B cell (primary cell): ENCODE measurements at regions not wholly inside any gene's neighbourhood (a gene's known extent, or its start where the extent isn't known, plus 50 kb on each side); places are given as distances from the start of the nearest gene placed in this dataset.

Experiments
- ATAC-seq: fragments of 200-7000 bp; cut with Tn5 transposase; one replicate; pipeline ENCODE4 v1.10.0; 2021; ENCODE audit warnings: low read depth, mild to moderate bottlenecking, moderate number of reproducible peaks, moderate library complexity
- CTCF ChIA-PET: fragments of 350-600 bp; sonication (Branson Sonifier 250); formaldehyde crosslinking; loops from one replicate; lab custom pipeline; 2021; ENCODE audit warnings: antibody characterized with exemption, inconsistent platforms; lab: Charles Lee
- POLR2A ChIA-PET: fragments of 350-600 bp; sonication (Branson Sonifier 250); formaldehyde crosslinking; loops from one replicate; lab custom pipeline; 2021; ENCODE audit warnings: antibody characterized with exemption; lab: Charles Lee
- DNase-seq: peaks from one replicate; pipeline ENCODE4 v3.0.0; 2013
- H2AFZ ChIP-seq: 2 replicates; pipeline ENCODE4 v1.6.1; 2012; ENCODE audit warnings: mild to moderate bottlenecking, low read depth, low read length; ENCODE audit not compliant: insufficient read depth, poor library complexity, severe bottlenecking
- H3K27ac ChIP-seq, 2 donors: 1 replicate in 1 of 2; 2 replicates in 1 of 2; pipeline ENCODE4 v1.5.1; 2012 to 2013; ENCODE audit warnings: low read length in 2 of 2, mild to moderate bottlenecking in 2 of 2, moderate library complexity in 1 of 2
- H3K27me3 ChIP-seq, 4 experiments: fragments of 200-600 bp in 1 of 4; sonication (generic) in 1 of 4; replicated peaks in 1 of 4; 1 replicate in 2 of 4; 2 replicates in 2 of 4; pipeline versions ENCODE4 v1.6.1 to v1.7.0; 2013 to 2016; ENCODE audit warnings: low read length in 3 of 4, mild to moderate bottlenecking in 2 of 4, mixed read lengths in 1 of 4, moderate library complexity in 1 of 4; ENCODE audit not compliant: insufficient read depth in 4 of 4, control insufficient read depth in 3 of 4; ENCODE audit errors: control extremely low read depth in 1 of 4
- H3K36me3 ChIP-seq, 2 experiments: replicated peaks in 1 of 2; 1 replicate in 1 of 2; 2 replicates in 1 of 2; pipeline versions ENCODE4 v1.6.1 to v1.7.1; 2013; ENCODE audit warnings: low read length in 1 of 2; ENCODE audit not compliant: insufficient read depth in 2 of 2, control insufficient read depth in 1 of 2; ENCODE audit errors: control extremely low read depth in 1 of 2, extremely low read depth in 1 of 2
- H3K4me1 ChIP-seq, 2 donors: fragments of 200-600 bp in 1 of 2; sonication (generic) in 1 of 2; 1 replicate in 1 of 2; 2 replicates in 1 of 2; pipeline versions ENCODE4 v1.5.1 to v1.6.1; 2013 to 2017; ENCODE audit warnings: low read length in 2 of 2; ENCODE audit not compliant: control insufficient read depth in 2 of 2, insufficient read depth in 2 of 2
- H3K4me2 ChIP-seq: replicated peaks from 2 replicates; pipeline ENCODE3; 2012; ENCODE audit warnings: mild to moderate bottlenecking, low read depth, low read length; ENCODE audit not compliant: poor library complexity, severe bottlenecking
- H3K4me3 ChIP-seq, 5 experiments: fragments of 200-600 bp in 1 of 5; sonication (generic) in 1 of 5; 1 replicate in 3 of 5; 2 replicates in 2 of 5; pipeline versions ENCODE4 v1.5.1 to v1.7.0; 2011 to 2016; ENCODE audit warnings: low read length in 4 of 5, mild to moderate bottlenecking in 4 of 5, low read depth in 2 of 5, control low read depth in 1 of 5, moderate library complexity in 1 of 5; ENCODE audit not compliant: insufficient read depth in 1 of 5; ENCODE audit errors: control extremely low read depth in 1 of 5, extremely low read depth in 1 of 5
- H3K79me2 ChIP-seq: fragments of 200-600 bp; sonication (generic); one replicate; pipeline ENCODE4 v1.6.0; 2016; ENCODE audit warnings: low read length; ENCODE audit not compliant: control insufficient read depth, insufficient read depth
- H3K9ac ChIP-seq: fragments of 200-600 bp; sonication (generic); 2 replicates; pipeline ENCODE4 v1.6.1; 2017; ENCODE audit warnings: mild to moderate bottlenecking, low read length, moderate library complexity
- H3K9me3 ChIP-seq, 3 donors: one replicate each; pipeline versions ENCODE4 v1.6.1 to v1.7.1; 2013; ENCODE audit warnings: low read length in 2 of 3; ENCODE audit not compliant: control insufficient read depth in 2 of 3, insufficient read depth in 1 of 3; ENCODE audit errors: control extremely low read depth in 1 of 3
- H4K20me1 ChIP-seq: 2 replicates; pipeline ENCODE4 v1.6.0; 2012; ENCODE audit warnings: mild to moderate bottlenecking, low read length; ENCODE audit not compliant: insufficient read depth, control insufficient read depth, poor library complexity, severe bottlenecking
- H3K27ac Mint-ChIP-seq: one replicate; pipeline ENCODE4 v1.8.0; 2021; ENCODE audit warnings: mixed read lengths
- H3K27me3 Mint-ChIP-seq: one replicate; pipeline ENCODE4 v1.8.0; 2021; ENCODE audit warnings: mixed read lengths
- H3K4me1 Mint-ChIP-seq: one replicate; pipeline ENCODE4 v1.8.0; 2021; ENCODE audit warnings: mixed read lengths
- H3K4me3 Mint-ChIP-seq: one replicate; pipeline ENCODE4 v1.8.0; 2021; ENCODE audit warnings: mixed read lengths
- H3K9me3 Mint-ChIP-seq: one replicate; pipeline ENCODE4 v1.8.0; 2022; ENCODE audit warnings: mixed read lengths; ENCODE audit not compliant: insufficient read depth
- EZH2 ChIP-seq: IDR thresholded peaks from 2 replicates; pipeline ENCODE4 v1.6.1; 2012; ENCODE audit warnings: borderline replicate concordance, low read depth, mild to moderate bottlenecking, moderate library complexity, low read length; ENCODE audit not compliant: insufficient read depth, poor library complexity, severe bottlenecking
- WGBS: methylation state at CpG from one replicate; pipeline ENCODE4 v1.1.5; 2013; ENCODE audit warnings: missing lambda C conversion rate; ENCODE audit not compliant: insufficient coverage; 5-methylcytosine and 5-hydroxymethylcytosine counted together
- intact Hi-C: fragments of 100-400 bp; cut with micrococcal nuclease; formaldehyde crosslinking; loops from one replicate; pipeline ENCODE4 v1.10.0; 2022
- TF ChIP-seq, protein P1 (sequence below): fragments of 200-600 bp; IDR thresholded peaks from one replicate; pipeline ENCODE4 v1.8.0; 2022; ENCODE audit warnings: antibody characterized with exemption, mild to moderate bottlenecking

DNA sequence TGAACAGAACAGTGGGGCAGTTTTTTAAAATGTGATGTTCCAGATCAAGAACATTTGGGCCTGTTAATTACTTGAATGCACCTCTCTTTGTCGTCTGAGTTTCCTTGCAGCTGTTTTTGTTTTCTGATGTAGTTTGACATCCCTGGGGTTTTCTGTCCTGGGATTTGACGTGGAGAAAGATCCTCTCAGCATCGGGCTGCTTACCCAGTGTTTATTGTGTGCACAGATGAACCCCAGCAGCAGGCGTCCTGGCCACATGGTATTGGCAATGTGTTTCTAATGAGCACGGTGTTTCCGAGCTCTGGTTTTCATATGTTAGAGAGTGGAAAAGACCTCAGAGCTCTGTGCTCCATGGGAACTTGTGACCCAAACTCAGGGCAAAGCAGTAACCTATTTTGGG, 191.1 kb upstream of the IRX3 start:
- no peak overlapping the region for H3K4me3 Mint-ChIP-seq
- 82% methylated on average over 6 of the region's 6 CpGs for WGBS
- H3K27me3 Mint-ChIP-seq = peaks cover 3% of the 10 kb centered on the region
- Histone ChIP-seq H3K9ac (no peak overlapping the region), H3K9me3 (no peaks in the 10 kb centered on the region), H3K4me3 (no peak overlapping the region), H3K4me2 (no peak overlapping the region), H2AFZ (no peak overlapping the region), H3K27ac (no peak overlapping the region), H3K79me2 (no peaks in the 10 kb centered on the region), H3K36me3 (no peaks in the 10 kb centered on the region), H3K4me1 (no peaks in the 10 kb centered on the region), H3K27me3 (no peaks in the 10 kb centered on the region), H4K20me1 (no peaks in the 10 kb centered on the region)
- peaks cover 3% of the 10 kb centered on the region for H3K9me3 Mint-ChIP-seq
- ATAC-seq (no peak), DNase-seq (no peak)
- no peaks in the 10 kb centered on the region for H3K4me1 Mint-ChIP-seq
- CTCF ChIA-PET = no interaction called here
- intact Hi-C loops = no loop called here
- no peak overlapping the region for H3K27ac Mint-ChIP-seq
- TF ChIP-seq, protein P1, sequence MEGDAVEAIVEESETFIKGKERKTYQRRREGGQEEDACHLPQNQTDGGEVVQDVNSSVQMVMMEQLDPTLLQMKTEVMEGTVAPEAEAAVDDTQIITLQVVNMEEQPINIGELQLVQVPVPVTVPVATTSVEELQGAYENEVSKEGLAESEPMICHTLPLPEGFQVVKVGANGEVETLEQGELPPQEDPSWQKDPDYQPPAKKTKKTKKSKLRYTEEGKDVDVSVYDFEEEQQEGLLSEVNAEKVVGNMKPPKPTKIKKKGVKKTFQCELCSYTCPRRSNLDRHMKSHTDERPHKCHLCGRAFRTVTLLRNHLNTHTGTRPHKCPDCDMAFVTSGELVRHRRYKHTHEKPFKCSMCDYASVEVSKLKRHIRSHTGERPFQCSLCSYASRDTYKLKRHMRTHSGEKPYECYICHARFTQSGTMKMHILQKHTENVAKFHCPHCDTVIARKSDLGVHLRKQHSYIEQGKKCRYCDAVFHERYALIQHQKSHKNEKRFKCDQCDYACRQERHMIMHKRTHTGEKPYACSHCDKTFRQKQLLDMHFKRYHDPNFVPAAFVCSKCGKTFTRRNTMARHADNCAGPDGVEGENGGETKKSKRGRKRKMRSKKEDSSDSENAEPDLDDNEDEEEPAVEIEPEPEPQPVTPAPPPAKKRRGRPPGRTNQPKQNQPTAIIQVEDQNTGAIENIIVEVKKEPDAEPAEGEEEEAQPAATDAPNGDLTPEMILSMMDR = no peak
- TF ChIP-seq EZH2 = no peak
- POLR2A ChIA-PET = no interaction called here

DNA sequence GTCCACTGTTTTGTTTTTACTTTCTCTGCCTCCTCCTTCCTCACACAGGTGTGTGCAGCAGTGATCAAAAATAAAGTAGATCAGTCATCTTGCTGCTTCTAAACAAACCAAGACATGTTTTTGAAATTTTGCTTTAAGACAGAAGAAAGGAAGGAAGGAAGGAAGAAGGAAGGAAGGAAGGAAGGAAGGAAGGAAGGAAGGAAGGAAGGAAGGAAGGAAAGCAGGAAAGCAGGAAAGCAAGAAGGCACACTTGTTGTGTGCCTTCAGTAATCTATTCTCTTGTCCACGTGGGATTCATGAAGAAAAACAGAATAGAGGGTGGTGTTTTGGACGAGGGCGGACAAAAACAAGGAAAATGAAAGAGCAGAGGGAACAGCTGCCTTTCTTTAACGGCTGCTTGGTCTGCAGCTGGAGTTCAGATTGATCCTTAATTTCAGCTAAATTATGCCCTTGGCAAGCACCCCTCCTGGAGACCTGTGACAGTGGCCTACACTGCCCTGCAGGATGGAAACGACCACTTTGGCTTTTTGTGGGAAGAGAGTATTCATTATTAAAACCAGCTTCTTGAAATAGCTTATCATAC, 188.5 kb upstream of the IRX3 start:
- Histone ChIP-seq H3K36me3 (no peaks in the 10 kb centered on the region), H3K9ac (no peak overlapping the region), H3K4me1 (no peaks in the 10 kb centered on the region), H2AFZ (no peak overlapping the region), H3K4me3 (no peak overlapping the region), H3K27ac (no peak overlapping the region), H3K9me3 (no peaks in the 10 kb centered on the region), H3K79me2 (no peaks in the 10 kb centered on the region), H3K4me2 (no peak overlapping the region), H4K20me1 (no peaks in the 10 kb centered on the region), H3K27me3 (no peaks in the 10 kb centered on the region)
- Mint-ChIP-seq H3K27ac (no peak overlapping the region), H3K4me3 (no peak overlapping the region), H3K27me3 (peaks cover 3% of the 10 kb centered on the region), H3K9me3 (peaks cover 3% of the 10 kb centered on the region), H3K4me1 (no peaks in the 10 kb centered on the region)
- DNase-seq (no peak), ATAC-seq (no peak)
- 74% methylated on average over 4 of the region's 5 CpGs for WGBS
- ChIA-PET CTCF (no interaction called here), POLR2A (no interaction called here)
- TF ChIP-seq, protein P1 = no peak
- TF ChIP-seq EZH2 = no peak
- intact Hi-C loops = no loop called here
